ENCODE measurements at regions not wholly inside any gene's neighbourhood (a gene's known extent, or its start where the extent isn't known, plus 50 kb on each side); places are given as distances from the start of the nearest gene placed in this dataset.

GRCh38 chr3:76365275-76365674 lies 579.9 kb upstream of the ZNF717 start:
- H3K4me1 ChIP-seq (replicated peaks in 1 of 2), result no peaks in the 10 kb centered on the region
- H3K36me3 ChIP-seq (replicated peaks in 1 of 2), result no peaks in the 10 kb centered on the region
- H3K27ac ChIP-seq, result no peak overlapping the region
- peaks cover 0 to 5% (median 0%) of the 10 kb centered on the region in 3 donors for H3K9me3 ChIP-seq (replicated peaks in 1 of 3)
- no peak overlapping the region for H3K4me3 ChIP-seq
- 69 to 77% (median 70%) methylated on average over 3 of the region's 3 CpGs for WGBS, 4 donors
- TF ChIP-seq CTCF (IDR thresholded peaks at IDR 0.05), result no peak
- TF ChIP-seq POLR2A (IDR thresholded peaks at IDR 0.05), result no peak
- no peaks in the 10 kb centered on the region for H3K27me3 ChIP-seq
- intact Hi-C loops (cut with DNase I), result no loop called here
- no peak for DNase-seq

GRCh38 chr3:76367281-76367680 lies 581.9 kb upstream of the ZNF717 start:
- no peak for DNase-seq
- H3K4me3 ChIP-seq, result no peak overlapping the region
- TF ChIP-seq POLR2A (IDR thresholded peaks at IDR 0.05) (no peak), CTCF (IDR thresholded peaks at IDR 0.05) (no peak)
- H3K4me1 ChIP-seq (replicated peaks in 1 of 2), result no peaks in the 10 kb centered on the region
- H3K27ac ChIP-seq, result no peak overlapping the region
- WGBS, 4 donors, result 40 to 62% (median 51%) methylated on average over 2 of the region's 2 CpGs
- H3K36me3 ChIP-seq (replicated peaks in 1 of 2), result no peaks in the 10 kb centered on the region
- no peaks in the 10 kb centered on the region for H3K27me3 ChIP-seq
- H3K9me3 ChIP-seq (replicated peaks in 1 of 3), result peaks cover 0 to 5% (median 0%) of the 10 kb centered on the region in 3 donors
- intact Hi-C loops (cut with DNase I), result no loop called here

- Histone ChIP-seq H3K27ac (no peak overlapping the region), H3K27me3 (no peaks in the 10 kb centered on the region), H3K4me1 (replicated peaks in 1 of 2) (no peaks in the 10 kb centered on the region), H3K9me3 (replicated peaks in 1 of 3) (peaks cover 0 to 5% (median 0%) of the 10 kb centered on the region in 3 donors), H3K36me3 (replicated peaks in 1 of 2) (no peaks in the 10 kb centered on the region), H3K4me3 (no peak overlapping the region)
- TF ChIP-seq CTCF (IDR thresholded peaks at IDR 0.05) (no peak), POLR2A (IDR thresholded peaks at IDR 0.05) (no peak)
- intact Hi-C loops (cut with DNase I), result no loop called here
- WGBS, 4 donors, result 63 to 75% (median 66%) methylated on average over 5 of the region's 5 CpGs
- DNase-seq, result no peak
Measured at GRCh38 chr3:76369170-76369569, 583.8 kb upstream of the ZNF717 start.

GRCh38 chr3:76370749-76371520 lies 585.6 kb upstream of the ZNF717 start:
- TF ChIP-seq POLR2A (IDR thresholded peaks at IDR 0.05) (no peak), CTCF (IDR thresholded peaks at IDR 0.05) (no peak)
- H3K27me3 ChIP-seq, result no peaks in the 10 kb centered on the region
- H3K9me3 ChIP-seq (replicated peaks in 1 of 3), result no peaks in the 10 kb centered on the region
- no peaks in the 10 kb centered on the region for H3K4me1 ChIP-seq (replicated peaks in 1 of 2)
- H3K36me3 ChIP-seq (replicated peaks in 1 of 2), result no peaks in the 10 kb centered on the region
- no peak for DNase-seq
- no peak overlapping the region for H3K4me3 ChIP-seq
- WGBS, 4 donors, result 63 to 72% (median 64%) methylated on average over 4 of the region's 4 CpGs
- intact Hi-C loops (cut with DNase I), result no loop called here
- H3K27ac ChIP-seq, result no peak overlapping the region
